ENCODE measurements at regions not wholly inside any gene's neighbourhood (a gene's known extent, or its start where the extent isn't known, plus 50 kb on each side); places are given as distances from the start of the nearest gene placed in this dataset.

DNA sequence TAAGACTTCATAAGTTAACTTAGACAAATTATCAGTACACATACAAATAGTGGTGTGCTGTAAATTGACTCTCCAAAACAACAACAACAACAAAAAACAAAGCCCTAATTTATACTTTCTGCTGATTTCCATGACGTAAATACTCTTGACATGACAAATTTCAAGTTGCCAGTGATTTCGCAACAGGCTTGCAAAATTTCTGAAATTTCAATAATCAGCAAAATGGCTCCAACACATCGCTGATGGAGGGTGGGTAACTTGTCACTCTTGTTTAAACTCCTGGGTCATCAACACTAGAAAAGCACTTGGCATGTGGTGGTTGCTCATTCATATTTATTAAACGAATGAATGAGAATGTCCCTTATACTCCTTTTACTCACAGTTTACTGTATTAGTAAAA is 205.2 kb upstream of the SATB1 start:
- H3K9ac ChIP-seq, result no peak overlapping the region
- no peak for TF ChIP-seq CTCF (IDR thresholded peaks at IDR 0.05)

DNA sequence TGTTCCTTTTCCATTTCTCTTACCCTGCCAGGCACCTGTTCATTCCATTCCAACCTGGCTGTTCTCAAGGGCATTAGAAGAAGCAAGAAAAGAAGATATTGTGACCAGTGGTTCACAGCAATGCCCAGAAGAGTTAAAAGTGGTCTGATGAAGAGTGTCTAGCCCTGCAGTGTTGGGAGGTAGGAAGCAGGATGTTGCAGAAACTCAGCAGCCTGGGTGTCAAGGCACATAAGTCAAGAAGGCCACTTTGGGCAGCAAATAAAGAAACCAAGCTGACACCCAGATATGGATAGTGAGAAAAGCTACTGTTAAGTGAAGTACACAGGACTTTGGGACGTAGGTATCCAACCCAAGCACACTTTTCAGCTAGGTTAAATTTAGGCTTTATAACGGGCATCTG is 199.9 kb upstream of the SATB1 start:
- Histone ChIP-seq H3K9me3 (ENCODE audit: control insufficient read depth, low read length) (no peaks in the 10 kb centered on the region), H2AFZ (no peak overlapping the region), H3K9ac (no peak overlapping the region), H3K27ac (no peak overlapping the region), H3K36me3 (ENCODE audit: control insufficient read depth, insufficient read depth, low read length) (no peaks in the 10 kb centered on the region), H3K4me3 (ENCODE audit: low read depth, low read length) (no peak overlapping the region), H3K79me2 (no peaks in the 10 kb centered on the region), H3K4me2 (ENCODE audit: low read length) (no peak overlapping the region), H3K4me1 (no peaks in the 10 kb centered on the region), H3K27me3 (ENCODE audit: control insufficient read depth, insufficient read depth, low read length) (no peaks in the 10 kb centered on the region)
- TF ChIP-seq CTCF (IDR thresholded peaks at IDR 0.05), result no peak

More for the DNA sequence above, 205.2 kb upstream of the SATB1 start:
- Histone ChIP-seq H3K27me3 (ENCODE audit: control insufficient read depth, insufficient read depth, low read length) (no peaks in the 10 kb centered on the region), H3K27ac (no peak overlapping the region), H3K4me2 (ENCODE audit: low read length) (no peak overlapping the region), H3K4me3 (ENCODE audit: low read depth, low read length) (no peak overlapping the region), H3K36me3 (ENCODE audit: control insufficient read depth, insufficient read depth, low read length) (no peaks in the 10 kb centered on the region), H2AFZ (no peak overlapping the region), H3K4me1 (no peaks in the 10 kb centered on the region), H3K9me3 (ENCODE audit: control insufficient read depth, low read length) (no peaks in the 10 kb centered on the region), H3K79me2 (no peaks in the 10 kb centered on the region)

DNA sequence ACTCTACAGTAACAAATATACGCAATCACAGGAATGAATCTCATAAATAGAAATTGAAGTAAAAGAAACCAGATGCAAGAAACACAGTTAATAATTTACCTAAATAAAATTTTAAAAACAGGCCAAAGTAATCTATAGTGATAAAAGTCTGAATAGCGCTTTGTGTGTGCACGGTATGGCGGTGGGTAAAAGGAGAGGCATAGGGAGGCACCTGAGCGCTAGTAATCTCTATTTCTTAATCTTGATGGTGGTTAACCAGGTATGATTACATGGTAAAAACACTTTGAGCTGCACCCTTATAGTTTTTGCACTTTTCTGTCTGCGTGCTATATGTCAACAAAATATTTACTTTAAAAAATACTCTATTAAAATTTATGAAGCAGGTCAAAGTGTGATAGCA is 198.1 kb upstream of the SATB1 start:
- Histone ChIP-seq H2AFZ (no peak overlapping the region), H3K36me3 (ENCODE audit: control insufficient read depth, insufficient read depth, low read length) (no peaks in the 10 kb centered on the region), H3K27me3 (ENCODE audit: control insufficient read depth, insufficient read depth, low read length) (no peaks in the 10 kb centered on the region), H3K4me2 (ENCODE audit: low read length) (no peak overlapping the region), H3K27ac (no peak overlapping the region), H3K79me2 (no peaks in the 10 kb centered on the region), H3K9ac (no peak overlapping the region), H3K4me3 (ENCODE audit: low read depth, low read length) (no peak overlapping the region), H3K9me3 (ENCODE audit: control insufficient read depth, low read length) (no peaks in the 10 kb centered on the region), H3K4me1 (no peaks in the 10 kb centered on the region)
- TF ChIP-seq CTCF (IDR thresholded peaks at IDR 0.05), result no peak

GRCh38 chr3:18618723-18619122 is 193.6 kb upstream of the SATB1 start:
- Histone ChIP-seq H3K9me3 (ENCODE audit: control insufficient read depth, low read length) (no peaks in the 10 kb centered on the region), H2AFZ (no peak overlapping the region), H3K4me2 (ENCODE audit: low read length) (no peak overlapping the region), H3K27ac (no peak overlapping the region), H3K4me1 (no peaks in the 10 kb centered on the region), H3K4me3 (ENCODE audit: low read depth, low read length) (no peak overlapping the region), H3K79me2 (no peaks in the 10 kb centered on the region), H3K9ac (no peak overlapping the region), H3K27me3 (ENCODE audit: control insufficient read depth, insufficient read depth, low read length) (no peaks in the 10 kb centered on the region), H3K36me3 (ENCODE audit: control insufficient read depth, insufficient read depth, low read length) (no peaks in the 10 kb centered on the region)
- TF ChIP-seq CTCF (IDR thresholded peaks at IDR 0.05), result no peak

GRCh38 chr3:18611991-18612390 is 186.9 kb upstream of the SATB1 start:
- no peak overlapping the region for H3K9ac ChIP-seq
- H3K4me2 ChIP-seq (ENCODE audit: low read length), result no peak overlapping the region
- H3K27me3 ChIP-seq (ENCODE audit: control insufficient read depth, insufficient read depth, low read length), result no peaks in the 10 kb centered on the region
- H3K9me3 ChIP-seq (ENCODE audit: control insufficient read depth, low read length), result no peaks in the 10 kb centered on the region
- H3K79me2 ChIP-seq, result no peaks in the 10 kb centered on the region
- no peak overlapping the region for H2AFZ ChIP-seq
- H3K4me1 ChIP-seq, result no peaks in the 10 kb centered on the region
- no peak overlapping the region for H3K4me3 ChIP-seq (ENCODE audit: low read depth, low read length)
- no peak overlapping the region for H3K27ac ChIP-seq
- TF ChIP-seq CTCF (IDR thresholded peaks at IDR 0.05), result no peak
- H3K36me3 ChIP-seq (ENCODE audit: control insufficient read depth, insufficient read depth, low read length), result no peaks in the 10 kb centered on the region

Measured in parathyroid adenoma (tissue), 2 donors.